ENCODE measurements at regions not wholly inside any gene's neighbourhood (a gene's known extent, or its start where the extent isn't known, plus 50 kb on each side); places are given as distances from the start of the nearest gene placed in this dataset.

DNA sequence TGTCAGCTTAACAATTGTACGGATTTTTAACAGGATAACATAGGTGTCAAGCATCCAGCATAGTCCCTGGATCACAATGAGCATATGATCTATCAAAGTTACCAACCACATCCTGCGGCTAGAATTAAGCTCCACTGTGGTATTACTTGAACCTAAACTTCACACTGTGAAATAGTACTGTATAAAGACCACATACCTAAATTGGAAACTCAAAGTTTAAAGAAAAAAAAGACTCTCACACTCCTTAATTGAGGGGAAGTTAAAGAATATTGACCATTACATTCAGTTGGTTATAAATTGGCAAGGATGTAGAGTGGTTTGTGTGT lies 133.0 kb upstream of the PZP start:
- no peaks in the 10 kb centered on the region for H4K20me1 ChIP-seq (replicated peaks; ENCODE audit: insufficient read depth)
- Mint-ChIP-seq H3K4me3 (no peak overlapping the region), H3K9me3 (peaks cover 7% of the 10 kb centered on the region), H3K27me3 (ENCODE audit: insufficient read depth, low read depth, poor library complexity) (peaks cover 2% of the 10 kb centered on the region), H3K27ac (no peak overlapping the region), H3K36me3 (ENCODE audit: low read depth) (peaks cover 9% of the 10 kb centered on the region; the same call in 2 of the 3 replicates), H3K4me1 (no peaks in the 10 kb centered on the region; the same call in 2 of the 3 replicates)
- H3K27ac ChIP-seq (ENCODE audit: low read depth) = no peak overlapping the region
- H3K79me2 ChIP-seq (replicated peaks; ENCODE audit: insufficient read depth) = no peaks in the 10 kb centered on the region
- H3K9me2 ChIP-seq (ENCODE audit: insufficient read depth) = no peaks in the 10 kb centered on the region
- H3K4me1 ChIP-seq (ENCODE audit: insufficient read depth) = no peaks in the 10 kb centered on the region
- H3K36me3 ChIP-seq (ENCODE audit: insufficient read depth) = no peaks in the 10 kb centered on the region
- DNase-seq (ENCODE audit: low spot score) (no peak), ATAC-seq (no peak)
- no peak overlapping the region for H2AFZ ChIP-seq
- H3F3A ChIP-seq (replicated peaks; ENCODE audit: low read depth) = no peaks in the 10 kb centered on the region
- TF ChIP-seq EZH2 (IDR thresholded peaks at IDR 0.05; ENCODE audit: low read depth, unreplicated experiment) (no peak), STAT1 (IDR thresholded peaks at IDR 0.05; ENCODE audit: unreplicated experiment) (no peak), POLR2AphosphoS5 (IDR thresholded peaks at IDR 0.05; ENCODE audit: low read depth) (no peak), NANOG (IDR thresholded peaks at IDR 0.05; ENCODE audit: borderline replicate concordance) (no peak), CREB1 (CRISPR knock-in tag; IDR thresholded peaks at IDR 0.05; ENCODE audit: low read depth) (no peak), EZH2phosphoT487 (IDR thresholded peaks at IDR 0.05; ENCODE audit: unreplicated experiment) (no peak), JUNB (IDR thresholded peaks at IDR 0.05; ENCODE audit: unreplicated experiment) (no peak), ZNF114 (CRISPR knock-in tag; IDR thresholded peaks at IDR 0.05) (no peak), ZNF331 (CRISPR knock-in tag; IDR thresholded peaks at IDR 0.05; ENCODE audit: low read depth) (no peak)
- TF ChIP-seq, protein P1, sequence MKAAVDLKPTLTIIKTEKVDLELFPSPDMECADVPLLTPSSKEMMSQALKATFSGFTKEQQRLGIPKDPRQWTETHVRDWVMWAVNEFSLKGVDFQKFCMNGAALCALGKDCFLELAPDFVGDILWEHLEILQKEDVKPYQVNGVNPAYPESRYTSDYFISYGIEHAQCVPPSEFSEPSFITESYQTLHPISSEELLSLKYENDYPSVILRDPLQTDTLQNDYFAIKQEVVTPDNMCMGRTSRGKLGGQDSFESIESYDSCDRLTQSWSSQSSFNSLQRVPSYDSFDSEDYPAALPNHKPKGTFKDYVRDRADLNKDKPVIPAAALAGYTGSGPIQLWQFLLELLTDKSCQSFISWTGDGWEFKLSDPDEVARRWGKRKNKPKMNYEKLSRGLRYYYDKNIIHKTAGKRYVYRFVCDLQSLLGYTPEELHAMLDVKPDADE (IDR thresholded peaks at IDR 0.05) = no peak
- TF ChIP-seq, protein P2, sequence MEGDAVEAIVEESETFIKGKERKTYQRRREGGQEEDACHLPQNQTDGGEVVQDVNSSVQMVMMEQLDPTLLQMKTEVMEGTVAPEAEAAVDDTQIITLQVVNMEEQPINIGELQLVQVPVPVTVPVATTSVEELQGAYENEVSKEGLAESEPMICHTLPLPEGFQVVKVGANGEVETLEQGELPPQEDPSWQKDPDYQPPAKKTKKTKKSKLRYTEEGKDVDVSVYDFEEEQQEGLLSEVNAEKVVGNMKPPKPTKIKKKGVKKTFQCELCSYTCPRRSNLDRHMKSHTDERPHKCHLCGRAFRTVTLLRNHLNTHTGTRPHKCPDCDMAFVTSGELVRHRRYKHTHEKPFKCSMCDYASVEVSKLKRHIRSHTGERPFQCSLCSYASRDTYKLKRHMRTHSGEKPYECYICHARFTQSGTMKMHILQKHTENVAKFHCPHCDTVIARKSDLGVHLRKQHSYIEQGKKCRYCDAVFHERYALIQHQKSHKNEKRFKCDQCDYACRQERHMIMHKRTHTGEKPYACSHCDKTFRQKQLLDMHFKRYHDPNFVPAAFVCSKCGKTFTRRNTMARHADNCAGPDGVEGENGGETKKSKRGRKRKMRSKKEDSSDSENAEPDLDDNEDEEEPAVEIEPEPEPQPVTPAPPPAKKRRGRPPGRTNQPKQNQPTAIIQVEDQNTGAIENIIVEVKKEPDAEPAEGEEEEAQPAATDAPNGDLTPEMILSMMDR (conservative IDR thresholded peaks at IDR 0.05; ENCODE audit: low read depth in 2 of 2) = no peak
- TF ChIP-seq, protein P3, sequence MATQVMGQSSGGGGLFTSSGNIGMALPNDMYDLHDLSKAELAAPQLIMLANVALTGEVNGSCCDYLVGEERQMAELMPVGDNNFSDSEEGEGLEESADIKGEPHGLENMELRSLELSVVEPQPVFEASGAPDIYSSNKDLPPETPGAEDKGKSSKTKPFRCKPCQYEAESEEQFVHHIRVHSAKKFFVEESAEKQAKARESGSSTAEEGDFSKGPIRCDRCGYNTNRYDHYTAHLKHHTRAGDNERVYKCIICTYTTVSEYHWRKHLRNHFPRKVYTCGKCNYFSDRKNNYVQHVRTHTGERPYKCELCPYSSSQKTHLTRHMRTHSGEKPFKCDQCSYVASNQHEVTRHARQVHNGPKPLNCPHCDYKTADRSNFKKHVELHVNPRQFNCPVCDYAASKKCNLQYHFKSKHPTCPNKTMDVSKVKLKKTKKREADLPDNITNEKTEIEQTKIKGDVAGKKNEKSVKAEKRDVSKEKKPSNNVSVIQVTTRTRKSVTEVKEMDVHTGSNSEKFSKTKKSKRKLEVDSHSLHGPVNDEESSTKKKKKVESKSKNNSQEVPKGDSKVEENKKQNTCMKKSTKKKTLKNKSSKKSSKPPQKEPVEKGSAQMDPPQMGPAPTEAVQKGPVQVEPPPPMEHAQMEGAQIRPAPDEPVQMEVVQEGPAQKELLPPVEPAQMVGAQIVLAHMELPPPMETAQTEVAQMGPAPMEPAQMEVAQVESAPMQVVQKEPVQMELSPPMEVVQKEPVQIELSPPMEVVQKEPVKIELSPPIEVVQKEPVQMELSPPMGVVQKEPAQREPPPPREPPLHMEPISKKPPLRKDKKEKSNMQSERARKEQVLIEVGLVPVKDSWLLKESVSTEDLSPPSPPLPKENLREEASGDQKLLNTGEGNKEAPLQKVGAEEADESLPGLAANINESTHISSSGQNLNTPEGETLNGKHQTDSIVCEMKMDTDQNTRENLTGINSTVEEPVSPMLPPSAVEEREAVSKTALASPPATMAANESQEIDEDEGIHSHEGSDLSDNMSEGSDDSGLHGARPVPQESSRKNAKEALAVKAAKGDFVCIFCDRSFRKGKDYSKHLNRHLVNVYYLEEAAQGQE (IDR thresholded peaks at IDR 0.05; ENCODE audit: unreplicated experiment) = no peak
- TF ChIP-seq, protein P4, sequence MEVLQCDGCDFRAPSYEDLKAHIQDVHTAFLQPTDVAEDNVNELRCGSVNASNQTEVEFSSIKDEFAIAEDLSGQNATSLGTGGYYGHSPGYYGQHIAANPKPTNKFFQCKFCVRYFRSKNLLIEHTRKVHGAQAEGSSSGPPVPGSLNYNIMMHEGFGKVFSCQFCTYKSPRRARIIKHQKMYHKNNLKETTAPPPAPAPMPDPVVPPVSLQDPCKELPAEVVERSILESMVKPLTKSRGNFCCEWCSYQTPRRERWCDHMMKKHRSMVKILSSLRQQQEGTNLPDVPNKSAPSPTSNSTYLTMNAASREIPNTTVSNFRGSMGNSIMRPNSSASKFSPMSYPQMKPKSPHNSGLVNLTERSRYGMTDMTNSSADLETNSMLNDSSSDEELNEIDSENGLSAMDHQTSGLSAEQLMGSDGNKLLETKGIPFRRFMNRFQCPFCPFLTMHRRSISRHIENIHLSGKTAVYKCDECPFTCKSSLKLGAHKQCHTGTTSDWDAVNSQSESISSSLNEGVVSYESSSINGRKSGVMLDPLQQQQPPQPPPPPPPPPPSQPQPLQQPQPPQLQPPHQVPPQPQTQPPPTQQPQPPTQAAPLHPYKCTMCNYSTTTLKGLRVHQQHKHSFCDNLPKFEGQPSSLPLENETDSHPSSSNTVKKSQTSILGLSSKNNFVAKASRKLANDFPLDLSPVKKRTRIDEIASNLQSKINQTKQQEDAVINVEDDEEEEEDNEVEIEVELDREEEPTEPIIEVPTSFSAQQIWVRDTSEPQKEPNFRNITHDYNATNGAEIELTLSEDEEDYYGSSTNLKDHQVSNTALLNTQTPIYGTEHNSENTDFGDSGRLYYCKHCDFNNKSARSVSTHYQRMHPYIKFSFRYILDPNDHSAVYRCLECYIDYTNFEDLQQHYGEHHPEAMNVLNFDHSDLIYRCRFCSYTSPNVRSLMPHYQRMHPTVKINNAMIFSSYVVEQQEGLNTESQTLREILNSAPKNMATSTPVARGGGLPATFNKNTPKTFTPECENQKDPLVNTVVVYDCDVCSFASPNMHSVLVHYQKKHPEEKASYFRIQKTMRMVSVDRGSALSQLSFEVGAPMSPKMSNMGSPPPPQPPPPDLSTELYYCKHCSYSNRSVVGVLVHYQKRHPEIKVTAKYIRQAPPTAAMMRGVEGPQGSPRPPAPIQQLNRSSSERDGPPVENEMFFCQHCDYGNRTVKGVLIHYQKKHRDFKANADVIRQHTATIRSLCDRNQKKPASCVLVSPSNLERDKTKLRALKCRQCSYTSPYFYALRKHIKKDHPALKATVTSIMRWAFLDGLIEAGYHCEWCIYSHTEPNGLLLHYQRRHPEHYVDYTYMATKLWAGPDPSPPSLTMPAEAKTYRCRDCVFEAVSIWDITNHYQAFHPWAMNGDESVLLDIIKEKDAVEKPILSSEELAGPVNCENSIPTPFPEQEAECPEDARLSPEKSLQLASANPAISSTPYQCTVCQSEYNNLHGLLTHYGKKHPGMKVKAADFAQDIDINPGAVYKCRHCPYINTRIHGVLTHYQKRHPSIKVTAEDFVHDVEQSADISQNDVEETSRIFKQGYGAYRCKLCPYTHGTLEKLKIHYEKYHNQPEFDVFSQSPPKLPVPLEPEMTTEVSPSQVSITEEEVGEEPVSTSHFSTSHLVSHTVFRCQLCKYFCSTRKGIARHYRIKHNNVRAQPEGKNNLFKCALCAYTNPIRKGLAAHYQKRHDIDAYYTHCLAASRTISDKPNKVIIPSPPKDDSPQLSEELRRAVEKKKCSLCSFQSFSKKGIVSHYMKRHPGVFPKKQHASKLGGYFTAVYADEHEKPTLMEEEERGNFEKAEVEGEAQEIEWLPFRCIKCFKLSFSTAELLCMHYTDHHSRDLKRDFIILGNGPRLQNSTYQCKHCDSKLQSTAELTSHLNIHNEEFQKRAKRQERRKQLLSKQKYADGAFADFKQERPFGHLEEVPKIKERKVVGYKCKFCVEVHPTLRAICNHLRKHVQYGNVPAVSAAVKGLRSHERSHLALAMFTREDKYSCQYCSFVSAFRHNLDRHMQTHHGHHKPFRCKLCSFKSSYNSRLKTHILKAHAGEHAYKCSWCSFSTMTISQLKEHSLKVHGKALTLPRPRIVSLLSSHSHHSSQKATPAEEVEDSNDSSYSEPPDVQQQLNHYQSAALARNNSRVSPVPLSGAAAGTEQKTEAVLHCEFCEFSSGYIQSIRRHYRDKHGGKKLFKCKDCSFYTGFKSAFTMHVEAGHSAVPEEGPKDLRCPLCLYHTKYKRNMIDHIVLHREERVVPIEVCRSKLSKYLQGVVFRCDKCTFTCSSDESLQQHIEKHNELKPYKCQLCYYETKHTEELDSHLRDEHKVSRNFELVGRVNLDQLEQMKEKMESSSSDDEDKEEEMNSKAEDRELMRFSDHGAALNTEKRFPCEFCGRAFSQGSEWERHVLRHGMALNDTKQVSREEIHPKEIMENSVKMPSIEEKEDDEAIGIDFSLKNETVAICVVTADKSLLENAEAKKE (CRISPR knock-in tag; IDR thresholded peaks at IDR 0.05) = no peak
- H3K4me3 ChIP-seq = no peak overlapping the region
- no peaks in the 10 kb centered on the region for H3K27me3 ChIP-seq (ENCODE audit: insufficient read depth)
- H3K4me2 ChIP-seq = no peak overlapping the region

Measured in GM23338 (cell line).